Germinal center (tissue), 1 donor: ENCODE measurements at regions not wholly inside any gene's neighbourhood (a gene's known extent, or its start where the extent isn't known, plus 50 kb on each side); places are given as distances from the start of the nearest gene placed in this dataset.

ENCODE experiments used
- DNase-seq: peaks from one replicate; pipeline ENCODE4 v3.0.0; 2012; ENCODE audit warnings: mixed read lengths, low spot score

- no peak for DNase-seq
These were observed 52.1 kb downstream of the GSC start for GRCh38 chr14:94717808-94718207.

GRCh38 chr14:94716976-94717375 is 52.9 kb downstream of the GSC start:
- DNase-seq = no peak

- DNase-seq = no peak
These were observed 56.8 kb downstream of the GSC start for GRCh38 chr14:94713115-94713514.

- no peak for DNase-seq
These were observed 59.2 kb downstream of the GSC start for GRCh38 chr14:94710731-94711130.

- no peak for DNase-seq
These were observed 62.4 kb downstream of the GSC start for GRCh38 chr14:94707494-94707893.

- no peak for DNase-seq
These were observed 63.8 kb downstream of the GSC start for GRCh38 chr14:94706133-94706532.

GRCh38 chr14:94702629-94703028 is 67.3 kb downstream of the GSC start:
- DNase-seq = no peak

- DNase-seq = no peak
These were observed 68.0 kb downstream of the GSC start for GRCh38 chr14:94701861-94702370.

- no peak for DNase-seq
These were observed 69.6 kb downstream of the GSC start for GRCh38 chr14:94700336-94700735.

- no peak for DNase-seq
These were observed 70.1 kb downstream of the GSC start for GRCh38 chr14:94699831-94700230.

- no peak for DNase-seq
These were observed 71.9 kb downstream of the GSC start for GRCh38 chr14:94697773-94698556.

GRCh38 chr14:94696518-94696917 is 73.4 kb downstream of the GSC start:
- no peak for DNase-seq

- no peak for DNase-seq
These were observed 74.7 kb downstream of the GSC start for GRCh38 chr14:94695231-94695630.

- DNase-seq = no peak
These were observed 78.3 kb downstream of the GSC start for GRCh38 chr14:94691660-94692034.

GRCh38 chr14:94690896-94691659 is 78.8 kb downstream of the GSC start:
- DNase-seq = no peak

- no peak for DNase-seq
These were observed 78.3 kb downstream of the SERPINA3 start for GRCh38 chr14:94690486-94690885.

- no peak for DNase-seq
These were observed 77.8 kb downstream of the SERPINA3 start for GRCh38 chr14:94689985-94690400.

GRCh38 chr14:94689218-94689984 is 77.2 kb downstream of the SERPINA3 start:
- peak; percentile 76 for DNase-seq

- no peak for DNase-seq
These were observed 74.4 kb downstream of the SERPINA3 start for GRCh38 chr14:94686511-94687160.

- no peak for DNase-seq
These were observed 73.7 kb downstream of the SERPINA3 start for GRCh38 chr14:94685681-94686485.

- DNase-seq = no peak
These were observed 73.0 kb downstream of the SERPINA3 start for GRCh38 chr14:94685166-94685581.
